ENCODE measurements at regions not wholly inside any gene's neighbourhood (a gene's known extent, or its start where the extent isn't known, plus 50 kb on each side); places are given as distances from the start of the nearest gene placed in this dataset.

DNA sequence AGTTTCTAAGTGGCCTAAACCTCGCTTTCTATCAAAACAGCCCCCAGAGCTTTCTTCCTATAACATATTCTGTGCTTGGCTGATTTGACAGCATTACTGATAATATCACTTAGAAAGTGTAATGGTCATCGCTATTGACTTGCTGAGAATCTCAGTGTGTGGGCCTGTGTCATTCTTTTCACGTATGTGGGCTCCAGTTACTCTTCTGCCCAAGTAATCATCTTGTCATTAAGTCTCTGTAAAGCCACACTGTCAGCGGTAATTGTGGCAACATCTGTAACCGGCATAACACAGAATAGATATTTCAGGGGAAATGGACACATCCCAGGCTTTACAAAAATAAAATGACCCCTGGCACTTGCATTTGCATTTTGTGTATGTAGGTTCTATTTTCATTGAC, 313.6 kb upstream of the LMCD1 start:
- no peak for DNase-seq (ENCODE audit: low read depth)
- H3K4me3 ChIP-seq (ENCODE audit: low read depth, low read length): no peak overlapping the region
- TF ChIP-seq, protein P1, sequence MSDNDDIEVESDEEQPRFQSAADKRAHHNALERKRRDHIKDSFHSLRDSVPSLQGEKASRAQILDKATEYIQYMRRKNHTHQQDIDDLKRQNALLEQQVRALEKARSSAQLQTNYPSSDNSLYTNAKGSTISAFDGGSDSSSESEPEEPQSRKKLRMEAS (IDR thresholded peaks at IDR 0.05; ENCODE audit: low read depth, low read length): no peak
- TF ChIP-seq MYC (IDR thresholded peaks at IDR 0.05; ENCODE audit: low read depth, low read length) (no peak), POLR2A (IDR thresholded peaks at IDR 0.05; ENCODE audit: extremely low read depth, insufficient read length) (no peak)
- TF ChIP-seq, protein P2, sequence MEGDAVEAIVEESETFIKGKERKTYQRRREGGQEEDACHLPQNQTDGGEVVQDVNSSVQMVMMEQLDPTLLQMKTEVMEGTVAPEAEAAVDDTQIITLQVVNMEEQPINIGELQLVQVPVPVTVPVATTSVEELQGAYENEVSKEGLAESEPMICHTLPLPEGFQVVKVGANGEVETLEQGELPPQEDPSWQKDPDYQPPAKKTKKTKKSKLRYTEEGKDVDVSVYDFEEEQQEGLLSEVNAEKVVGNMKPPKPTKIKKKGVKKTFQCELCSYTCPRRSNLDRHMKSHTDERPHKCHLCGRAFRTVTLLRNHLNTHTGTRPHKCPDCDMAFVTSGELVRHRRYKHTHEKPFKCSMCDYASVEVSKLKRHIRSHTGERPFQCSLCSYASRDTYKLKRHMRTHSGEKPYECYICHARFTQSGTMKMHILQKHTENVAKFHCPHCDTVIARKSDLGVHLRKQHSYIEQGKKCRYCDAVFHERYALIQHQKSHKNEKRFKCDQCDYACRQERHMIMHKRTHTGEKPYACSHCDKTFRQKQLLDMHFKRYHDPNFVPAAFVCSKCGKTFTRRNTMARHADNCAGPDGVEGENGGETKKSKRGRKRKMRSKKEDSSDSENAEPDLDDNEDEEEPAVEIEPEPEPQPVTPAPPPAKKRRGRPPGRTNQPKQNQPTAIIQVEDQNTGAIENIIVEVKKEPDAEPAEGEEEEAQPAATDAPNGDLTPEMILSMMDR (IDR thresholded peaks at IDR 0.05; ENCODE audit: low read depth, low read length): no peak

DNA sequence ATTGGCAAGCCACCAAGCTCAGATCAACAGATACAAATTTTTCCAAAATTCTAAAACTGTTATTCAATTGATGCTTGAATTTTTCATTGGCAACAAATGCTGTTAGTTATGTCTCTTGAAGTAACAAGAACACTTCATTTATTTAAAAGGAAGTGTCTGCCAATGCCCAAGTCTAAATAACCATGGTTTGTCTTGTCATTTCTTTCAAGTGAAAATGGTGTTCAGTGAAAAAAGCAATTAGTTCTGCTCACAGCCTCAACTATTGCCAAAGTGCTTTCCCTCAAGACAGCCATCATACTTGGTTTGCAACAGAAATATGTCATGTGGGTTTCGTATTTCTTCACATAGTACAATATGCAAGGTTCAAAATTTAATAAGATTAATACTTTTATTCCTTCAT, 312.6 kb upstream of the LMCD1 start:
- H3K4me3 ChIP-seq (ENCODE audit: low read depth, low read length): no peak overlapping the region
- DNase-seq (ENCODE audit: low read depth): no peak
- TF ChIP-seq, protein P2 (IDR thresholded peaks at IDR 0.05; ENCODE audit: low read depth, low read length): no peak
- no peak for TF ChIP-seq MYC (IDR thresholded peaks at IDR 0.05; ENCODE audit: low read depth, low read length)
- no peak for TF ChIP-seq POLR2A (IDR thresholded peaks at IDR 0.05; ENCODE audit: extremely low read depth, insufficient read length)
- TF ChIP-seq, protein P1 (IDR thresholded peaks at IDR 0.05; ENCODE audit: low read depth, low read length): no peak

- no peak for DNase-seq (ENCODE audit: low read depth)
- TF ChIP-seq MYC (IDR thresholded peaks at IDR 0.05; ENCODE audit: low read depth, low read length) (no peak), POLR2A (IDR thresholded peaks at IDR 0.05; ENCODE audit: extremely low read depth, insufficient read length) (no peak)
- TF ChIP-seq, protein P2 (IDR thresholded peaks at IDR 0.05; ENCODE audit: low read depth, low read length): no peak
- TF ChIP-seq, protein P1 (IDR thresholded peaks at IDR 0.05; ENCODE audit: low read depth, low read length): no peak
- H3K4me3 ChIP-seq (ENCODE audit: low read depth, low read length): no peak overlapping the region
Observed at GRCh38 chr3:8191406-8191805, 310.2 kb upstream of the LMCD1 start.

GRCh38 chr3:8197384-8197783, 304.2 kb upstream of the LMCD1 start:
- no peak overlapping the region for H3K4me3 ChIP-seq (ENCODE audit: low read depth, low read length)
- no peak for DNase-seq (ENCODE audit: low read depth)
- TF ChIP-seq, protein P1 (IDR thresholded peaks at IDR 0.05; ENCODE audit: low read depth, low read length): no peak
- no peak for TF ChIP-seq MYC (IDR thresholded peaks at IDR 0.05; ENCODE audit: low read depth, low read length)
- no peak for TF ChIP-seq POLR2A (IDR thresholded peaks at IDR 0.05; ENCODE audit: extremely low read depth, insufficient read length)

- no peak overlapping the region for H3K4me3 ChIP-seq (ENCODE audit: low read depth, low read length)
- no peak for DNase-seq (ENCODE audit: low read depth)
- TF ChIP-seq MYC (IDR thresholded peaks at IDR 0.05; ENCODE audit: low read depth, low read length) (no peak), POLR2A (IDR thresholded peaks at IDR 0.05; ENCODE audit: extremely low read depth, insufficient read length) (no peak)
- TF ChIP-seq, protein P2 (IDR thresholded peaks at IDR 0.05; ENCODE audit: low read depth, low read length): no peak
- TF ChIP-seq, protein P1 (IDR thresholded peaks at IDR 0.05; ENCODE audit: low read depth, low read length): no peak
Observed at GRCh38 chr3:8198605-8199004, 303.0 kb upstream of the LMCD1 start.

DNA sequence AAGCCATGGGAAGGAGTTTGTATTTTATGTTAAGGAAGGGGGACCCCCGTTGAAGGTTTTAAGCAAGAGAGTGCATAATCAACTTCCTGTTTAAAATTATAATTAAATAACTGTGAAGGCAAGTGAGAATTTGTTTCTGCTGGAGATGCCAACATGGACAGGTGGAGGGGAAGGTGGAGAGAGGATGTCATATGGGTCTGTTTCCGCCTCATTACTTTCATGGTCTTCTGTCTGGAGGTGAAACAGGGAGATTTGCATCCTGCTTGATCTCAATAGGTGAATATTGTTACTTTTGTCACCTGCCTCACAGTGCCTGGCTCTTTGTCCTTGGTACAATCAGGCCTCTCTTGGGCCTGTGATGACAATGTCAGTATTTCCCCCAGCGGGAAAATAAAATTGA, 300.6 kb upstream of the LMCD1 start:
- no peak for TF ChIP-seq MYC (IDR thresholded peaks at IDR 0.05; ENCODE audit: low read depth, low read length)
- TF ChIP-seq, protein P2 (IDR thresholded peaks at IDR 0.05; ENCODE audit: low read depth, low read length): no peak
- TF ChIP-seq POLR2A (IDR thresholded peaks at IDR 0.05; ENCODE audit: extremely low read depth, insufficient read length): no peak
- TF ChIP-seq, protein P1 (IDR thresholded peaks at IDR 0.05; ENCODE audit: low read depth, low read length): no peak
- no peak overlapping the region for H3K4me3 ChIP-seq (ENCODE audit: low read depth, low read length)
- no peak for DNase-seq (ENCODE audit: low read depth)

All from NB4 (cell line).